Neuron (in vitro differentiated cells): ENCODE measurements at regions not wholly inside any gene's neighbourhood (a gene's known extent, or its start where the extent isn't known, plus 50 kb on each side); places are given as distances from the start of the nearest gene placed in this dataset.
"Not testable (repeated sequence)": the region's sequence is repeated elsewhere in the genome, so short reads cannot be mapped to it uniquely, and the experiment has no call there.

Source experiments
- H2AFZ ChIP-seq: one replicate; pipeline ENCODE4 v1.6.1; 2013; ENCODE audit warnings: low read depth, mild to moderate bottlenecking, inconsistent platforms, low read length, moderate library complexity
- H3K27me3 ChIP-seq: one replicate; pipeline ENCODE4 v1.6.1; 2013; ENCODE audit warnings: low read length; ENCODE audit not compliant: insufficient read depth
- H3K36me3 ChIP-seq: one replicate; pipeline ENCODE4 v1.6.1; 2013; ENCODE audit warnings: low read length; ENCODE audit not compliant: insufficient read depth
- H3K4me1 ChIP-seq: one replicate; pipeline ENCODE4 v1.6.1; 2013; ENCODE audit warnings: low read length; ENCODE audit not compliant: insufficient read depth
- H3K4me3 ChIP-seq: 2 replicates; pipeline ENCODE4 v1.5.1; 2013; ENCODE audit warnings: mild to moderate bottlenecking, low read length, moderate library complexity
- H3K9me3 ChIP-seq: one replicate; pipeline ENCODE4 v1.6.1; 2013; ENCODE audit warnings: low read length

DNA sequence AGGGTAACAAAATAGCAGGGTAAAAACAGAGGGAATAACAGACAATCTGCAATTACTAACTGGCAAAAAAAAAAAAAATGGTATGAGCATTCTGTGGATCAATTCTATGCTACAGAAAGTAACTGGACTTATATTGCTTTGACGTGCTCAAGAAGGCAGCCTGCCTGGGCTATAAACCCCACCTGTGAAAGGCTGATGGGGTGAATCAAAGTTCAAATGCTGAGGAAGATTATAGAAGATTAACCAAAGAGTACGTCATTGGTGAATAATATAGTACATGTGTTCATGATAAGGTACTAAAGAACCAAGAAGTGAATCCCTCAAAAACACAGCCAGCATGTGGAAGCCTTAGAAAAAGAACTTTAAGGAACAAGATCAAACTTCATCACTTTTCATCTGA, 441.9 kb upstream of the PTCHD4 start:
- Histone ChIP-seq H3K36me3 (no peaks in the 10 kb centered on the region), H3K9me3 (no peaks in the 10 kb centered on the region), H2AFZ (no peak overlapping the region)

DNA sequence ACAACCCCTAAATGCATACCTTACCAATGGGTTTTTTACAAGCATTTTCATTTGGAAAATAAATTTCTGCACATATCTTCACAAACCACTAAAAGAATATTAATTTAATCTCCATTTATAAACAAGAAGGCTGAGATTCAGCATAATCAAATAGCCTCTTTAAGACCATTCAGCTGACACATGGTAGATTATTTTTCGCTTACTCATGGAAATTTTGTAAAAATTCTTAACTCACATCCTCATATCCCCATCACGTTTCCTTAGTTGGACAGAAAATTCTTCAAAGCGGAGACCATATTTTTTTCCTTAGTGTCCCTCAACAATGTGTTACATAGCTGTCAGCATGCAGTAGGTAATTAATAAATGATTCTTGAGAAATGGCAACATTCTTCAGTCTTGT, 439.6 kb upstream of the PTCHD4 start:
- no peaks in the 10 kb centered on the region for H3K36me3 ChIP-seq
- H2AFZ ChIP-seq = no peak overlapping the region
- H3K9me3 ChIP-seq = no peaks in the 10 kb centered on the region
- no peaks in the 10 kb centered on the region for H3K27me3 ChIP-seq
- no peak overlapping the region for H3K4me3 ChIP-seq
- no peaks in the 10 kb centered on the region for H3K4me1 ChIP-seq

More for the DNA sequence above, 441.9 kb upstream of the PTCHD4 start:
- H3K4me1 ChIP-seq = peaks cover 3% of the 10 kb centered on the region
- no peak overlapping the region for H3K4me3 ChIP-seq
- H3K27me3 ChIP-seq = no peaks in the 10 kb centered on the region

DNA sequence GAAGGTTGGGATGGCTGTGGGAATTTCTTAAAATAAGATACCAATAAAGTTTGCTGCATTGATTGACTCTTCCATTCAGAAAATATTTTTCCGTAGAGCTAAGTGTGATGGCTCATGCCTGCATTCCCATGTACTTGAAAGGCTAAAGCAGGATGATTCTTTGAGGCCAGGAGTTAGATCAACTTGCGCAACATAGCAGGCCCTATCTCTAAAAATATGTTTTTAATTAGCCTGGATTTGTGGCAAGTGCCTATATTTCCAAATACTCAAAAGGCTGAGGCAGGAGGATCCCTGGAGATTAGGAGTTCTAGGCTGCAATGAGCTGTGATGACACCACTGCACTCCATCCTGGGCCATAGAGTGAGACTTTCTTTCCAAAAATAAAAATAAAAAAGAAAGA, 431.2 kb upstream of the PTCHD4 start:
- no peaks in the 10 kb centered on the region for H3K36me3 ChIP-seq
- H3K27me3 ChIP-seq = no peaks in the 10 kb centered on the region
- H2AFZ ChIP-seq = no peak overlapping the region
- H3K4me1 ChIP-seq = no peaks in the 10 kb centered on the region
- no peaks in the 10 kb centered on the region for H3K9me3 ChIP-seq
- no peak overlapping the region for H3K4me3 ChIP-seq

GRCh38 chr6:48541649-48542048, 430.7 kb upstream of the PTCHD4 start:
- H3K4me1 ChIP-seq = no peaks in the 10 kb centered on the region
- no peaks in the 10 kb centered on the region for H3K27me3 ChIP-seq
- H2AFZ ChIP-seq = no peak overlapping the region
- H3K9me3 ChIP-seq = no peaks in the 10 kb centered on the region
- H3K36me3 ChIP-seq = no peaks in the 10 kb centered on the region
- no peak overlapping the region for H3K4me3 ChIP-seq

- no peaks in the 10 kb centered on the region for H3K27me3 ChIP-seq
- H3K36me3 ChIP-seq = no peaks in the 10 kb centered on the region
- H2AFZ ChIP-seq = no peak overlapping the region
- H3K9me3 ChIP-seq = no peaks in the 10 kb centered on the region
- H3K4me1 ChIP-seq = no peaks in the 10 kb centered on the region
- H3K4me3 ChIP-seq = no peak overlapping the region
Observed at GRCh38 chr6:48535582-48536009, 424.6 kb upstream of the PTCHD4 start.

- not testable (repeated sequence) for H3K36me3 ChIP-seq, H3K9me3 ChIP-seq, H3K4me3 ChIP-seq, H3K27me3 ChIP-seq, H2AFZ ChIP-seq, H3K4me1 ChIP-seq
Observed at GRCh38 chr6:48530978-48531377, 420.0 kb upstream of the PTCHD4 start.

DNA sequence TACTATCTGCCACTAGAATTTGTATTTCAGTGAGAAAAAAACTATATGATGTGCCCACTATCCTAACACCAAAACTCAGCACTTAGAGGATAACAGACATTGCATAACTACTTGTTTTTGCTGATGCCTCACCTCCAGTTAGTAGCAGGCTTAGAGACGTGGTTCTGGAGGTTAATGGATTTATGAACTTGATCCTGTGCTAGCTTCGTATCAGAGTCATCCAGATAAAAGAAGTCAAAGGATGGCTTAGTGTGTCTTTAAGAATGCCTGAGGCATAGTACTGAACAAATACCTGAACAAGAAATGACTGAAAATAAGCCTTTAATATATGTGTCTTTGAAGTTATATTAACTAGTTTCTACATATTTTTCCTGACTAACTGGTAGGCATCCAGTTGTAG, 414.9 kb upstream of the PTCHD4 start:
- Histone ChIP-seq H3K36me3 (no peaks in the 10 kb centered on the region), H3K27me3 (no peaks in the 10 kb centered on the region), H3K9me3 (no peaks in the 10 kb centered on the region)

GRCh38 chr6:48520951-48521350, 410.0 kb upstream of the PTCHD4 start:
- Histone ChIP-seq H3K36me3 (no peaks in the 10 kb centered on the region), H2AFZ (no peak overlapping the region), H3K4me1 (no peaks in the 10 kb centered on the region), H3K27me3 (no peaks in the 10 kb centered on the region), H3K9me3 (no peaks in the 10 kb centered on the region), H3K4me3 (no peak overlapping the region)

More for the DNA sequence above, 414.9 kb upstream of the PTCHD4 start:
- Histone ChIP-seq H3K4me1 (no peaks in the 10 kb centered on the region), H3K4me3 (no peak overlapping the region), H2AFZ (no peak overlapping the region)

- Histone ChIP-seq H3K4me3 (no peak overlapping the region), H3K9me3 (no peaks in the 10 kb centered on the region), H3K4me1 (peaks cover 3% of the 10 kb centered on the region), H2AFZ (no peak overlapping the region), H3K27me3 (no peaks in the 10 kb centered on the region), H3K36me3 (no peaks in the 10 kb centered on the region)
Observed at GRCh38 chr6:48512390-48512789, 401.4 kb upstream of the PTCHD4 start.

- Histone ChIP-seq H3K9me3 (no peaks in the 10 kb centered on the region), H2AFZ (no peak overlapping the region), H3K36me3 (no peaks in the 10 kb centered on the region), H3K4me1 (peaks cover 3% of the 10 kb centered on the region), H3K4me3 (no peak overlapping the region), H3K27me3 (no peaks in the 10 kb centered on the region)
Observed at GRCh38 chr6:48511378-48511777, 400.4 kb upstream of the PTCHD4 start.

GRCh38 chr6:48505621-48506020, 394.6 kb upstream of the PTCHD4 start:
- Histone ChIP-seq H3K27me3 (no peaks in the 10 kb centered on the region), H3K9me3 (no peaks in the 10 kb centered on the region), H3K4me3 (no peak overlapping the region), H2AFZ (no peak overlapping the region), H3K4me1 (no peaks in the 10 kb centered on the region), H3K36me3 (no peaks in the 10 kb centered on the region)

- H3K27me3 ChIP-seq, H3K9me3 ChIP-seq, H3K4me1 ChIP-seq, H2AFZ ChIP-seq, H3K4me3 ChIP-seq, H3K36me3 ChIP-seq: not testable (repeated sequence)
Observed at GRCh38 chr6:48493432-48493831, 382.4 kb upstream of the PTCHD4 start.

- Histone ChIP-seq H3K36me3 (no peaks in the 10 kb centered on the region), H3K27me3 (no peaks in the 10 kb centered on the region), H2AFZ (no peak overlapping the region), H3K9me3 (no peaks in the 10 kb centered on the region), H3K4me1 (no peaks in the 10 kb centered on the region), H3K4me3 (no peak overlapping the region)
Observed at GRCh38 chr6:48490658-48491057, 379.7 kb upstream of the PTCHD4 start.

DNA sequence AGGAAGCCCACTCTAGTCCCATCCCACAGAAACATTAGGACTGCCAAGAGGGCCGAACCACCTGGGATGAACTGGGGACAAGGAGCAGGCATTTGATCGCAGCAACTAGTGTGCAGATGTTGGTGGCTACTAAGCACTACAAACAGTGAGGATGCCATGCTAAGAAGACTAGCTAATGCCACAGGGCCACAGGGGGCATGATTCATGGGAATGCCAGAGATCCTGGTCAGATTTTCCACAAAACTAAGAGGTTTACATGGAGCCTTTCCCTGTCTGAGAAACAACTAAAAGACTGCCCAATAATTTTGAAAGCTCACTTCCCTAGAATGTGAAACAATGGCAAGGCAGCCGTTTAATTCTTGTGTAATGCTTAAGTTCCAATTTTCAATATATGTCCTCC, 375.9 kb upstream of the PTCHD4 start:
- Histone ChIP-seq H2AFZ (no peak overlapping the region), H3K4me1 (no peaks in the 10 kb centered on the region), H3K4me3 (no peak overlapping the region), H3K9me3 (no peaks in the 10 kb centered on the region), H3K27me3 (no peaks in the 10 kb centered on the region), H3K36me3 (no peaks in the 10 kb centered on the region)
